Adrenal gland (tissue), 9 donors: ENCODE measurements at regions not wholly inside any gene's neighbourhood (a gene's known extent, or its start where the extent isn't known, plus 50 kb on each side); places are given as distances from the start of the nearest gene placed in this dataset.
"Not testable (repeated sequence)": the region's sequence is repeated elsewhere in the genome, so short reads cannot be mapped to it uniquely, and the experiment has no call there.

Experiments
- DNase-seq, 7 donors: peaks; one replicate each; pipeline ENCODE4 v3.0.0-alpha.2; 2019 to 2020
- H3K27ac ChIP-seq, 5 donors: fragments of 200-600 bp; sonication (generic) in 4 of 5; 1 replicate in 3 of 5; 2 replicates in 2 of 5; pipeline versions ENCODE4 v1.5.1 to v1.8.0; 2016 to 2020; ENCODE audit warnings: mild to moderate bottlenecking in 1 of 5
- H3K27me3 ChIP-seq: fragments of 200-600 bp; 2 replicates; pipeline ENCODE4 v1.8.0; 2021
- H3K36me3 ChIP-seq, 2 donors: fragments of 200-600 bp; replicated peaks in 1 of 2; 1 replicate in 1 of 2; 2 replicates in 1 of 2; pipeline versions ENCODE4 v1.5.1 to v1.8.0; 2018 to 2022
- H3K4me1 ChIP-seq, 2 donors: fragments of 200-600 bp; replicated peaks in 1 of 2; 1 replicate in 1 of 2; 2 replicates in 1 of 2; pipeline versions ENCODE4 v1.5.1 to v1.8.0; 2018 to 2021
- H3K4me3 ChIP-seq, 4 donors: fragments of 200-600 bp; sonication (generic) in 3 of 4; one replicate each; pipeline ENCODE4 v1.5.1; 2016 to 2018
- H3K9me3 ChIP-seq, 3 donors: fragments of 200-600 bp; sonication (generic) in 1 of 3; replicated peaks in 1 of 3; 1 replicate in 2 of 3; 2 replicates in 1 of 3; pipeline versions ENCODE4 v1.5.1 to v1.8.0; 2016 to 2021
- CTCF ChIP-seq, 6 experiments: fragments of 450-650 bp in 4 of 6; fragments of 200-600 bp in 2 of 6; sonication (generic) in 1 of 6; IDR thresholded peaks; 1 replicate in 5 of 6; 2 replicates in 1 of 6; pipeline versions ENCODE4 v1.5.1 to v1.8.0; 2016 to 2021; ENCODE audit warnings: antibody characterized with exemption in 6 of 6, mild to moderate bottlenecking in 2 of 6, moderate library complexity in 1 of 6
- POLR2A ChIP-seq, 2 donors: fragments of 450-650 bp; IDR thresholded peaks; one replicate each; pipeline ENCODE4 v1.6.1; 2017; ENCODE audit warnings: antibody characterized with exemption in 2 of 2, mild to moderate bottlenecking in 2 of 2, moderate library complexity in 1 of 2
- WGBS, 4 donors: extraction: QIAGEN DNeasy Blood & Tissue Kit in 2 of 4; methylation state at CpG; one replicate each; pipeline versions ENCODE4 v1.1.5 to v1.1.7; 2013 to 2017; 5-methylcytosine and 5-hydroxymethylcytosine counted together
- intact Hi-C, 2 donors: fragments of 100-400 bp; cut with DNase I; formaldehyde crosslinking; loops; one replicate each; pipeline versions ENCODE4 v1.14.1 to v1.15.0; 2022 to 2023
- donor health status: healthy with polysubstance abuse.
- donor health status: Bipolar disorder and iron deficiency.
- donor health status: DM: yes; HTN: yes; CAD: no.
- donor health status: DM: no; HTN: no; CAD: no.
- donor health status: DM: no; HTN: no; CAD: no.

- intact Hi-C loops = no loop called here
- DNase-seq = no peak
- 45 to 59% (median 53%) methylated on average over 3 of the region's 3 CpGs for whole genome bisulfite sequencing, 4 donors
Observed at GRCh38 chr3:160098926-160099626, 110.4 kb downstream of the IL12A start.

DNA sequence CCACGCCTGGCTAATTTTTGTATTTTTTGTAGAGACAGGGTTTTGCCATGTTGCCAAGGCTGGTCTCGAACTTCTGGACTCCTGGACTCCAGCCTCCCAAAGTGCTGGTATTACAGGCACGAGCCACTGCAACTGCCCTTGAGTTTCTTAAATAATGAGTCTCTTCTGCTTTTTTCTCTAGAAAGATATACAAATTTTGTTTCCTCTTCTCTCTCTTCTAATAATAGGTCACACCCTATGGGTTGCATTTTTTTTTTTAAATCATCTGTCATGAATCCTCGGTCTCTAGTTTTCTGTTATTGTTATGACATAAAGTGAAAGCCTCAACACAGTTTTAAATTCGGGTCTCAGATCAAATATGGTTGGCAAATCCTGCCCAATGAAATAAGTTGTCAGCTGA is 111.2 kb downstream of the IL12A start:
- no peak overlapping the region for H3K27ac ChIP-seq
- no peaks in the 10 kb centered on the region for H3K9me3 ChIP-seq
- H3K4me1 ChIP-seq = no peaks in the 10 kb centered on the region
- no peak for TF ChIP-seq CTCF (IDR thresholded peaks at IDR 0.05)
- no peaks in the 10 kb centered on the region for H3K27me3 ChIP-seq
- intact Hi-C loops = no loop called here
- no peak for DNase-seq
- H3K36me3 ChIP-seq = no peaks in the 10 kb centered on the region
- H3K4me3 ChIP-seq = no peak overlapping the region
- 64 to 77% (median 69%) methylated on average over 5 of the region's 5 CpGs for WGBS, 4 donors

More at GRCh38 chr3:160098926-160099626, 110.4 kb downstream of the IL12A start:
- no peaks in the 10 kb centered on the region for H3K9me3 ChIP-seq
- H3K27ac ChIP-seq = no peak overlapping the region
- no peaks in the 10 kb centered on the region for H3K27me3 ChIP-seq
- no peak overlapping the region for H3K4me3 ChIP-seq
- no peaks in the 10 kb centered on the region for H3K36me3 ChIP-seq
- no peaks in the 10 kb centered on the region for H3K4me1 ChIP-seq
- no peak for TF ChIP-seq CTCF (IDR thresholded peaks at IDR 0.05)
- TF ChIP-seq POLR2A (IDR thresholded peaks at IDR 0.05) = no peak

DNA sequence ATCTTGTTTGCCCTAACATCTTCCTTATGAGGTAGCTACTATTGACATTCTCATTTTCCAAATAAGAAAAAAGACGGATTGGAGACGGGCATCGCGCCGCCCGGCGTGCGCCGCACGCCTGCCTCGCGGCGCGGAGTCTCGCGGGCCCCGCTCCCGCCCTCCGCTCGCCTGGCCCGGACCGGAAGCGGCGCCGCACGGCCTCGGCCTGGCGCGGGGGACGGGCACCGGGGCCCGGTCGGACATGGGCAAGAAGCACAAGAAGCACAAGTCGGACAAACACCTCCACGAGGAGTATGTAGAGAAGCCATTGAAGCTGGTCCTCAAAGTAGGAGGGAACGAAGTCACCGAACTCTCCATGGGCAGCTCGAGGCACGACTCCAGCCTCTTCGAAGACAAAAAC is 112.0 kb downstream of the IL12A start:
- Histone ChIP-seq H3K4me1 (no peaks in the 10 kb centered on the region), H3K9me3 (no peaks in the 10 kb centered on the region), H3K36me3 (no peaks in the 10 kb centered on the region), H3K27ac (no peak overlapping the region), H3K27me3 (no peaks in the 10 kb centered on the region), H3K4me3 (no peak overlapping the region)
- no peak for DNase-seq
- intact Hi-C loops = no loop called here
- no peak for TF ChIP-seq CTCF (IDR thresholded peaks at IDR 0.05)
- TF ChIP-seq POLR2A (IDR thresholded peaks at IDR 0.05) = no peak
- WGBS, 4 donors = 92 to 96% (median 95%) methylated on average over 40 of the region's 40 CpGs

- H3K4me1 ChIP-seq, intact Hi-C loops, H3K9me3 ChIP-seq, DNase-seq, H3K27me3 ChIP-seq, H3K36me3 ChIP-seq, H3K27ac ChIP-seq, H3K4me3 ChIP-seq: not testable (repeated sequence)
- 70 to 78% (median 73%) methylated on average over 6 to 7 of the region's 7 CpGs for whole genome bisulfite sequencing, 4 donors
Observed at GRCh38 chr3:160102001-160102400, 113.4 kb downstream of the IL12A start.

DNA sequence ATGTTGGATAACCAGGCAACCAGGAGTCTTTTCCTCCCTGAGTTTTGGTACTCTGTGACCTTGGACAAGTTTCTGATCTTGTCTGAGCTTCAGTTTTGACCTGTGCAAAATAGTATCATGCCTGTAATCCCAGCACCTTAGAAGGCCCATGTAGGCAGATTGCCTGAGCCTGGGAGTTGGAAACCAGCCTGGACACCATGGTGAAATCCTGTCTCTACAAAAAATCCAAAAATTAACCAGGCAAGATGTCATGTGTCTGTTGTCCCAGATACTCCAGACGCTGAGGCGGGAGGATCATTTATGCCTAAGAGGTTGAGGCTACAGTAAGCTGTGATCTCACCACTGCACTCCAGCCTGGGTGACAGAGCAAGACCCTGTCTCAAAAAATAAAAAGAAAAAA is 114.8 kb downstream of the IL12A start:
- Histone ChIP-seq H3K36me3 (no peaks in the 10 kb centered on the region), H3K27me3 (no peaks in the 10 kb centered on the region), H3K4me1 (no peaks in the 10 kb centered on the region), H3K27ac (no peak overlapping the region), H3K9me3 (no peaks in the 10 kb centered on the region), H3K4me3 (no peak overlapping the region)
- TF ChIP-seq CTCF (IDR thresholded peaks at IDR 0.05) = no peak
- no peak for TF ChIP-seq POLR2A (IDR thresholded peaks at IDR 0.05)
- DNase-seq = no peak
- WGBS, 4 donors = 92 to 95% (median 94%) methylated on average over 2 of the region's 2 CpGs
- intact Hi-C loops = no loop called here
